ENCODE measurements at regions not wholly inside any gene's neighbourhood (a gene's known extent, or its start where the extent isn't known, plus 50 kb on each side); places are given as distances from the start of the nearest gene placed in this dataset.

GRCh38 chr3:88301996-88302393 is 152.2 kb downstream of the C3orf38 start:
- H2BK5ac ChIP-seq (ENCODE audit: low read depth, low read length) = no peak overlapping the region
- H2AK5ac ChIP-seq (ENCODE audit: low read depth, low read length) = no peak overlapping the region
- H3K56ac ChIP-seq (replicated peaks; ENCODE audit: insufficient read length, low read depth, low read length) = no peak overlapping the region
- H3K4me2 ChIP-seq (ENCODE audit: insufficient read depth in 1 of 2, low read depth in 2 of 2, low read length in 2 of 2) = no peak overlapping the region
- H3K36me3 ChIP-seq (ENCODE audit: control insufficient read depth in 2 of 4, insufficient read depth in 4 of 4, low read length in 3 of 4) = no peaks in the 10 kb centered on the region
- H4K8ac ChIP-seq (ENCODE audit: extremely low read depth, insufficient read depth, low read length) = no peak overlapping the region
- peaks cover 0 to 7% of the 10 kb centered on the region in 2 experiments; a peak in 2 of 4 replicates for H3K9me3 ChIP-seq (ENCODE audit: insufficient read depth in 2 of 2, low read depth in 1 of 2, low read length in 1 of 2)
- no peak overlapping the region for H2BK20ac ChIP-seq (ENCODE audit: low read length)
- ChIA-PET CTCF (ENCODE audit: partially characterized antibody) (no interaction called here), POLR2A (ENCODE audit: partially characterized antibody) (no interaction called here)
- DNase-seq (ENCODE audit: low read depth in 1 of 2, low spot score in 2 of 2) = no peak
- H3K4ac ChIP-seq (replicated peaks; ENCODE audit: insufficient read length, low read depth, low read length) = no peak overlapping the region
- H3K27ac ChIP-seq (ENCODE audit: low read depth, low read length) = no peak overlapping the region
- H3K79me2 ChIP-seq (ENCODE audit: control insufficient read depth in 1 of 2, insufficient read depth in 2 of 2, low read length in 2 of 2) = no peaks in the 10 kb centered on the region
- TF ChIP-seq GTF2F1 (IDR thresholded peaks at IDR 0.05; ENCODE audit: borderline replicate concordance, low read depth, low read length) (no peak), CHD1 (IDR thresholded peaks at IDR 0.05; ENCODE audit: low read depth, low read length) (no peak), RBBP5 (IDR thresholded peaks at IDR 0.05; ENCODE audit: borderline replicate concordance, low read depth, low read length) (no peak), RAD21 (IDR thresholded peaks at IDR 0.05 in 1 of 2, conservative IDR thresholded peaks at IDR 0.05 in 1 of 2; ENCODE audit: low read depth in 2 of 2, low read length in 2 of 2) (no peak), TCF12 (IDR thresholded peaks at IDR 0.05; ENCODE audit: low read depth, low read length) (no peak), JUND (IDR thresholded peaks at IDR 0.05; ENCODE audit: low read length) (no peak), CTCF (IDR thresholded peaks at IDR 0.05; ENCODE audit: control extremely low read depth in 1 of 3, insufficient read depth in 1 of 3, low read depth in 1 of 3, low read length in 3 of 3) (no peak)
- no peak overlapping the region for H4K91ac ChIP-seq (replicated peaks; ENCODE audit: insufficient read length, low read length)
- H3K9ac ChIP-seq (replicated peaks in 1 of 4; ENCODE audit: extremely low read depth in 1 of 4, low read depth in 3 of 4, low read length in 3 of 4) = no peak overlapping the region
- H3K79me1 ChIP-seq (ENCODE audit: low read depth, low read length) = no peaks in the 10 kb centered on the region
- no peak overlapping the region for H2BK120ac ChIP-seq (replicated peaks; ENCODE audit: low read depth, low read length)
- no peak overlapping the region for H3K14ac ChIP-seq (ENCODE audit: insufficient read length)
- no peak overlapping the region for H4K5ac ChIP-seq (ENCODE audit: insufficient read length, low read depth, low read length)
- no peaks in the 10 kb centered on the region for H3K27me3 ChIP-seq (replicated peaks in 1 of 4; ENCODE audit: control insufficient read depth in 3 of 4, extremely low read depth in 1 of 4, insufficient read depth in 3 of 4, low read length in 3 of 4)
- FAIRE-seq = no peak
- no peaks in the 10 kb centered on the region for H3K23me2 ChIP-seq (ENCODE audit: low read depth, low read length)
- H2BK12ac ChIP-seq (ENCODE audit: low read depth, low read length) = no peak overlapping the region
- no peaks in the 10 kb centered on the region for H4K20me1 ChIP-seq (replicated peaks in 1 of 2; ENCODE audit: control insufficient read depth in 1 of 2, insufficient read depth in 2 of 2, low read length in 2 of 2)
- peaks cover 0 to 3% (median 0%) of the 10 kb centered on the region in 4 experiments; a peak in 2 of 7 replicates for H3K4me1 ChIP-seq (replicated peaks in 1 of 4; ENCODE audit: control insufficient read depth in 3 of 4, insufficient read depth in 4 of 4, low read length in 3 of 4)
- H2AFZ ChIP-seq (ENCODE audit: low read length) = no peak overlapping the region
- H2BK15ac ChIP-seq (ENCODE audit: low read length) = no peak overlapping the region
- no peak overlapping the region for H3K4me3 ChIP-seq (ENCODE audit: extremely low read depth in 1 of 4, insufficient read depth in 2 of 4, low read depth in 3 of 4, low read length in 4 of 4)
- H3K23ac ChIP-seq (ENCODE audit: insufficient read length) = no peak overlapping the region
- no peak overlapping the region for H3K18ac ChIP-seq (ENCODE audit: extremely low read depth, low read length)

Measured in H1 (cell line).